OCI-LY3 (cell line): ENCODE measurements at regions not wholly inside any gene's neighbourhood (a gene's known extent, or its start where the extent isn't known, plus 50 kb on each side); places are given as distances from the start of the nearest gene placed in this dataset.

Source experiments
- EZH2phosphoT487 ChIP-seq: fragments of 200-600 bp; shearing (Covaris generic); IDR thresholded peaks from 2 replicates; pipeline ENCODE4 v1.6.1; 2018; ENCODE audit warnings: antibody characterized with exemption, mixed run types, low read depth
- TF ChIP-seq, protein P1 (sequence below): fragments of 200-600, 300-600 bp; sonication (generic); IDR thresholded peaks from 2 replicates; pipeline ENCODE4 v1.5.1; 2014; ENCODE audit warnings: antibody characterized with exemption, low read length, low read depth

GRCh38 chr9:106596984-106597383, 266.0 kb upstream of the ZNF462 start:
- TF ChIP-seq, protein P1, sequence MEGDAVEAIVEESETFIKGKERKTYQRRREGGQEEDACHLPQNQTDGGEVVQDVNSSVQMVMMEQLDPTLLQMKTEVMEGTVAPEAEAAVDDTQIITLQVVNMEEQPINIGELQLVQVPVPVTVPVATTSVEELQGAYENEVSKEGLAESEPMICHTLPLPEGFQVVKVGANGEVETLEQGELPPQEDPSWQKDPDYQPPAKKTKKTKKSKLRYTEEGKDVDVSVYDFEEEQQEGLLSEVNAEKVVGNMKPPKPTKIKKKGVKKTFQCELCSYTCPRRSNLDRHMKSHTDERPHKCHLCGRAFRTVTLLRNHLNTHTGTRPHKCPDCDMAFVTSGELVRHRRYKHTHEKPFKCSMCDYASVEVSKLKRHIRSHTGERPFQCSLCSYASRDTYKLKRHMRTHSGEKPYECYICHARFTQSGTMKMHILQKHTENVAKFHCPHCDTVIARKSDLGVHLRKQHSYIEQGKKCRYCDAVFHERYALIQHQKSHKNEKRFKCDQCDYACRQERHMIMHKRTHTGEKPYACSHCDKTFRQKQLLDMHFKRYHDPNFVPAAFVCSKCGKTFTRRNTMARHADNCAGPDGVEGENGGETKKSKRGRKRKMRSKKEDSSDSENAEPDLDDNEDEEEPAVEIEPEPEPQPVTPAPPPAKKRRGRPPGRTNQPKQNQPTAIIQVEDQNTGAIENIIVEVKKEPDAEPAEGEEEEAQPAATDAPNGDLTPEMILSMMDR, result no peak
- TF ChIP-seq EZH2phosphoT487, result no peak
